Effector memory CD8-positive, alpha-beta T cell (primary cell): ENCODE measurements at regions not wholly inside any gene's neighbourhood (a gene's known extent, or its start where the extent isn't known, plus 50 kb on each side); places are given as distances from the start of the nearest gene placed in this dataset.

Experiments
- ATAC-seq: fragments of 150-1000 bp; cut with Tn5 transposase; replicated peaks from 2 replicates; pipeline ENCODE4 v1.10.0; 2021; ENCODE audit warnings: mild to moderate bottlenecking, moderate library complexity
- DNase-seq, 3 experiments: peaks; one replicate each; pipeline ENCODE4 v3.0.0; 2021
- H3K27ac Mint-ChIP-seq, 2 donors: one replicate each; pipeline ENCODE4 v1.8.0; 2022; ENCODE audit warnings: mild to moderate bottlenecking in 2 of 2, mixed read lengths in 2 of 2, moderate library complexity in 2 of 2
- H3K27me3 Mint-ChIP-seq, 2 donors: one replicate each; pipeline ENCODE4 v1.8.0; 2022; ENCODE audit warnings: mixed read lengths in 2 of 2
- H3K36me3 Mint-ChIP-seq: one replicate; pipeline ENCODE4 v1.8.0; 2022; ENCODE audit warnings: mild to moderate bottlenecking, moderate library complexity, mixed read lengths; ENCODE audit not compliant: insufficient read depth
- H3K4me1 Mint-ChIP-seq, 2 donors: one replicate each; pipeline ENCODE4 v1.8.0; 2022; ENCODE audit warnings: low read depth in 2 of 2, mixed read lengths in 2 of 2
- H3K4me3 Mint-ChIP-seq, 2 donors: one replicate each; pipeline ENCODE4 v1.8.0; 2022; ENCODE audit warnings: mild to moderate bottlenecking in 2 of 2, mixed read lengths in 2 of 2, moderate library complexity in 2 of 2
- H3K9me3 Mint-ChIP-seq, 2 donors: one replicate each; pipeline ENCODE4 v1.8.0; 2022; ENCODE audit warnings: mixed read lengths in 2 of 2

GRCh38 chr7:101698964-101699363 lies 69.9 kb upstream of the MYL10 start:
- Mint-ChIP-seq H3K4me1 (no peaks in the 10 kb centered on the region), H3K27ac (peak overlapping the region in 1 of 2 donors; percentile 52), H3K36me3 (no peaks in the 10 kb centered on the region), H3K4me3 (no peak overlapping the region), H3K9me3 (no peaks in the 10 kb centered on the region), H3K27me3 (peaks cover 7 to 30% of the 10 kb centered on the region in 2 donors)
- ATAC-seq (no peak), DNase-seq (no peak)

- DNase-seq (no peak), ATAC-seq (no peak)
- no peaks in the 10 kb centered on the region for H3K36me3 Mint-ChIP-seq
- H3K9me3 Mint-ChIP-seq = no peaks in the 10 kb centered on the region
- H3K4me3 Mint-ChIP-seq = no peak overlapping the region
- peak overlapping the region in 1 of 2 donors; percentile 52 for H3K27ac Mint-ChIP-seq
- no peaks in the 10 kb centered on the region for H3K4me1 Mint-ChIP-seq
- H3K27me3 Mint-ChIP-seq = peaks cover 7 to 30% of the 10 kb centered on the region in 2 donors
These were observed 70.3 kb upstream of the MYL10 start for GRCh38 chr7:101699399-101699798.

DNA sequence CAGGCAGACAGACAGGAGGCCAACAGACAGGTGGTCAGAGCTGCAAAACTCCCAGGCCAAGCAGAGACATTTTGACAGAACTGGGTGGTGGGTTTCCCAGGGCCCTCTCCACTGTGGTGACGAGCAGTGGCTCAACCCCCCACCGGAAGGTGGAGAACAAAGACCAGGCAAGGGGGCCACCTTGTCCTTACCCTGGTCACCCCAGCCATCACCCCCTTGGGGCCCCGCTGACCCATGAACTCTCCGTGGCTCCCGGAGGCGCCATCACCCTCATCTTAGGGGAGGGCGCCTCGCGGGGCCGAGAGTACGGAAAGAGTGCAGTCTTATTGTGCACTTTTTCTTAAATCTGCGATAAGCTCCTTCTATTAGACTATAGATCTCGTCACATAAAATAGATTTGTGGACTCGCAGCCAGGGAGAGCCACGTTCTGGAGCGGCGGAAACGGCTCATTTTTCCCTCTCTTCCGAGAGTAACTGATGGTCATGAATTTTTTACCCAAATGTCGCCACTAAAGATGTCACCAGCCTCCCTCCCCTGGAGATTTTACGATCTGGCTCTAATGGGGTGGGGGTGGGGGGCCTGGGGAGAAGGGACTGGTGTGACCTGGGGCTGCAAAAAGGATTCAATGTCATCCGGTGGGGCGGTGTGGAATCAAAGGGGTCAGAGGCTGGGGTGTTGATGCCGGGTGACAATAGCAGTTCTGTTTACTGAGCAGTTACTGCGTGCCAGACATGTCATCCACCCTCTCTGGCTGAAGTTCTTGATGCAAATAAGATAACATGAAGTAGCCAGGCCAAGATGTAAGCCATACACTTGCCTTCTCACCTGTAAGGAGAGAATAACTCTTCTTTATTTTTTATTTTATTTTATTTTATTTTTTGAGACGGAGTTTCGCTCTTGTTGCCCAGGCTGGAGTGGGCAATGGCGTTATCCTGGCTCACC lies 71.1 kb upstream of the MYL10 start:
- H3K36me3 Mint-ChIP-seq = no peaks in the 10 kb centered on the region
- ATAC-seq (no peak), DNase-seq (no peak)
- H3K4me3 Mint-ChIP-seq = no peak overlapping the region
- no peaks in the 10 kb centered on the region for H3K4me1 Mint-ChIP-seq
- no peak overlapping the region for H3K27ac Mint-ChIP-seq
- H3K27me3 Mint-ChIP-seq = peaks cover 7 to 30% of the 10 kb centered on the region in 2 donors
- no peaks in the 10 kb centered on the region for H3K9me3 Mint-ChIP-seq

GRCh38 chr7:101701153-101701794 lies 72.2 kb upstream of the MYL10 start:
- DNase-seq (no peak), ATAC-seq (no peak)
- Mint-ChIP-seq H3K27me3 (peaks cover 7 to 26% of the 10 kb centered on the region in 2 donors), H3K27ac (no peak overlapping the region), H3K9me3 (no peaks in the 10 kb centered on the region), H3K4me3 (no peak overlapping the region), H3K4me1 (no peaks in the 10 kb centered on the region), H3K36me3 (no peaks in the 10 kb centered on the region)

- Mint-ChIP-seq H3K9me3 (no peaks in the 10 kb centered on the region), H3K4me1 (no peaks in the 10 kb centered on the region), H3K36me3 (no peaks in the 10 kb centered on the region), H3K4me3 (no peak overlapping the region), H3K27me3 (peaks cover 11 to 23% of the 10 kb centered on the region in 2 donors), H3K27ac (peak overlapping the region in 1 of 2 donors; percentile 79)
- ATAC-seq (no peak), DNase-seq (no peak)
These were observed 73.3 kb upstream of the MYL10 start for GRCh38 chr7:101702362-101702850.

- Mint-ChIP-seq H3K27me3 (peaks cover 5 to 20% of the 10 kb centered on the region in 2 donors), H3K27ac (no peak overlapping the region), H3K4me3 (no peak overlapping the region)
These were observed 76.2 kb upstream of the MYL10 start for GRCh38 chr7:101705331-101705730.

DNA sequence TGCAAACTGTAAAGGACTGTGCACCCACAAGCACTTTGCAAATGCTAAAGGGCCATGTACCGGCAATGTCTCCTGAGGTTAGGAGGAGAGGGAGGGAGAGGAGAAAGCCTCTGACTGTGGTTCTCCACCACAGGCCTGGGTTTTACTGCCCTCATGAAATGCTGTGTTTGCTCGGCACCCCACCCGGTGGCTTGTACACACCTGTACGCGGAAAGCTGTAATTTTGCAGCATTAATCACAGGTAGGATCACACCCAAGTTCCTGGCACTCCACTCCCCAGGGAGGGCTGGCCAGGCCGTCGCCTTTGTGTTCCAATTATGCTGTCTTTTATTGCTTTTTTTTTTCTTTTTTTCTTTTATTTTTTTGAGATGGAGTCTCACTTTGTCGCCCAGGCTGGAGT lies 78.5 kb upstream of the MYL10 start:
- DNase-seq (no peak), ATAC-seq (no peak)
- H3K9me3 Mint-ChIP-seq = no peaks in the 10 kb centered on the region
- H3K36me3 Mint-ChIP-seq = no peaks in the 10 kb centered on the region
- no peak overlapping the region for H3K4me3 Mint-ChIP-seq
- H3K27ac Mint-ChIP-seq = no peak overlapping the region
- H3K4me1 Mint-ChIP-seq = no peaks in the 10 kb centered on the region
- peaks cover 5 to 20% of the 10 kb centered on the region in 2 donors for H3K27me3 Mint-ChIP-seq

More at GRCh38 chr7:101705331-101705730, 76.2 kb upstream of the MYL10 start:
- H3K4me1 Mint-ChIP-seq = no peaks in the 10 kb centered on the region
- ATAC-seq (no peak), DNase-seq (no peak)
- no peaks in the 10 kb centered on the region for H3K9me3 Mint-ChIP-seq
- no peaks in the 10 kb centered on the region for H3K36me3 Mint-ChIP-seq

- ATAC-seq (no peak), DNase-seq (no peak)
- no peak overlapping the region for H3K27ac Mint-ChIP-seq
These were observed 79.1 kb upstream of the MYL10 start for GRCh38 chr7:101708223-101708622.

DNA sequence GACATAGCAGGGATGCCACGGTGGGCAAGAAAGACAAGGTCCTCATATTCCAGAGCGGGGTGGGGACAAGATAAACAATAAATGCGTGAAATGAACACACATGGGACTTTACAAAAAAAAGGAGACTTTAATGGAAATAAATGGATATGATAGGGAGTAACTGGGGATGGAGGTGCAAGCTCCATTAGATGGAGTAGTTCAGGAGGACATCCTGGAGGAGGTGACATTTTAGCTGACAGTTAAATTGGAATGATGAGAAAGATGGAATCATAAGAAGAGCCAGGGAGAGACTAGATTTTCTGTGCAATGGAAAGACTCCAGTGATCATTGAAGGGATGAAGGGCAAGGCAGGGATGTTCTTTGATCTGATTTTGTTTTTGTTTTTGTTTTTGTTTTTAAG lies 83.6 kb upstream of the MYL10 start:
- no peak for ATAC-seq
- Mint-ChIP-seq H3K27ac (no peak overlapping the region), H3K4me3 (no peak overlapping the region), H3K4me1 (no peaks in the 10 kb centered on the region), H3K9me3 (no peaks in the 10 kb centered on the region), H3K36me3 (no peaks in the 10 kb centered on the region), H3K27me3 (peaks cover 0 to 11% of the 10 kb centered on the region in 2 donors)
- DNase-seq = no peak

More at GRCh38 chr7:101708223-101708622, 79.1 kb upstream of the MYL10 start:
- Mint-ChIP-seq H3K36me3 (no peaks in the 10 kb centered on the region), H3K4me3 (no peak overlapping the region), H3K4me1 (no peaks in the 10 kb centered on the region), H3K9me3 (no peaks in the 10 kb centered on the region), H3K27me3 (peaks cover 5 to 20% of the 10 kb centered on the region in 2 donors)

GRCh38 chr7:101714097-101714496 lies 85.0 kb upstream of the MYL10 start:
- Mint-ChIP-seq H3K4me1 (no peaks in the 10 kb centered on the region), H3K27ac (no peak overlapping the region), H3K36me3 (no peaks in the 10 kb centered on the region), H3K27me3 (peaks cover 7 to 13% of the 10 kb centered on the region in 2 donors), H3K9me3 (no peaks in the 10 kb centered on the region), H3K4me3 (no peak overlapping the region)
- no peak for DNase-seq
- no peak for ATAC-seq

- peak overlapping the region in 1 of 2 donors; percentile 31 for H3K27ac Mint-ChIP-seq
- H3K4me1 Mint-ChIP-seq = no peaks in the 10 kb centered on the region
- no peak overlapping the region for H3K4me3 Mint-ChIP-seq
- no peak for DNase-seq
- no peaks in the 10 kb centered on the region for H3K9me3 Mint-ChIP-seq
- H3K27me3 Mint-ChIP-seq = peaks cover 9 to 21% of the 10 kb centered on the region in 2 donors
- no peaks in the 10 kb centered on the region for H3K36me3 Mint-ChIP-seq
- peak; percentile 31 for ATAC-seq
These were observed 88.7 kb upstream of the MYL10 start for GRCh38 chr7:101717628-101718357.

DNA sequence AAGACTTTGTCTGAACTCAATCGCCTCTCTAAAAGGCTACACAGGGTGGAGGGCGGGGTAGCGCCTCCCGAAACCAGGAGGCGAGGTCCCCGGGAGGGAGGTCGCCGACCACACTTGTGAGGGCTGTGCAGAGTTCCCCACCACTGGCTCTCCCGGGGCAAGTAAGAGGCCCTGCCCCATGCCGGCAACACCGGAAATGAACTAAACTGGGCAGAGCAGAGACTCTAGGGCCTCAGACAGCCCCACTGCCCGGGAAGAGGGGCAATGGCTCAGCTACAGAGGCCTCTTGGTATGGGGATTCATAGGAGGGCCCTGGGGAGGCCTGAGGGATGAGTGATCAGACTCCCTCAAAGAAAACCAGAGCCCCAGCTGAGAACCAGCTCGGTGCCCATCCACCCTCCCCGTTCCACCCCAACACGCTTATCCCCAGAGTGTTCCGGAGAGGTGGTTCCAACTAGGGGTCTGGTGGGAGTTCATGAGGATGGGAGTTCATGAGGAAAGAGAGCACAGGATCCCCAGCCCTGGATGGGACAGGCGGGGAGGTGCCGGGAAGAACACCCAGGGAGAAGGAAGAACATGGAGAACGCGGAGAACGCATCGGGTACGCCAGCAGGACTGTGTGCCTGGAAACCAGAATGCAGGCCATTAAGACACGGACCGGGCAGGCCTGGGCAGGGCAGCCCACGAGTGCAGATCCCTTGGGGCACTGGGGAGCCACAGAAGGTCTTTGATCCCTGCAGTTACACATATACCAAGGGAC lies 89.4 kb upstream of the MYL10 start:
- Mint-ChIP-seq H3K27ac (no peak overlapping the region), H3K9me3 (peaks cover 0 to 1% of the 10 kb centered on the region in 2 donors), H3K4me3 (no peak overlapping the region), H3K4me1 (no peaks in the 10 kb centered on the region), H3K36me3 (no peaks in the 10 kb centered on the region), H3K27me3 (peaks cover 9 to 21% of the 10 kb centered on the region in 2 donors)
- DNase-seq (no peak), ATAC-seq (no peak)

DNA sequence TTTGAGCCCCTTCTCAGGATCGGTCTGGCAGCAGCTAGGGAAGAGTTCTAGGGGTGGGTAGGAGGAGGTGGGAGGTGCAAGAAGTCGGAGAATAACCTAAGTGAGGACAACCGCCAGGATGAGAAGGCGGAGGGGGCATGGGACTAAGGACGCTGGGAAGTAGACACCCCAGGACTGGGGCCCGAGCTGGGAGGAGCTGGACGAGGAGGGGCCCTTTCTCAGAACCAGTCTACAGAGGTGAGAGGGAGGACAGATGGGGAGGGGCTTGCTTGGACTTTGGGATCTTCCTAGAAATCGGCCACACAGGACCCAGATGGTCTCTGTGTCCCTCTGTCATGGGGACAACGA lies 90.0 kb upstream of the MYL10 start:
- DNase-seq = no peak
- Mint-ChIP-seq H3K27ac (no peak overlapping the region), H3K9me3 (peaks cover 0 to 3% of the 10 kb centered on the region in 2 donors), H3K4me1 (no peaks in the 10 kb centered on the region), H3K27me3 (peaks cover 9 to 21% of the 10 kb centered on the region in 2 donors), H3K4me3 (no peak overlapping the region), H3K36me3 (no peaks in the 10 kb centered on the region)
- no peak for ATAC-seq
